H1 (cell line): ENCODE measurements at regions not wholly inside any gene's neighbourhood (a gene's known extent, or its start where the extent isn't known, plus 50 kb on each side); places are given as distances from the start of the nearest gene placed in this dataset.

ENCODE experiments used
- CTCF ChIA-PET: fragments of 300-600 bp; sonication (Branson Sonifier 250); formaldehyde crosslinking; loops from one replicate; lab custom pipeline; 2021; ENCODE audit not compliant: partially characterized antibody; lab: Charles Lee
- POLR2A ChIA-PET: fragments of 300-600 bp; sonication (Branson Sonifier 250); formaldehyde crosslinking; loops from one replicate; lab custom pipeline; 2021; ENCODE audit warnings: inconsistent platforms; ENCODE audit not compliant: partially characterized antibody; lab: Charles Lee
- DNase-seq, 2 experiments: peaks; one replicate each; pipeline versions ENCODE4 v3.0.0 to v3.0.0-alpha.2; 2010 to 2022; ENCODE audit warnings: low spot score in 2 of 2, low read depth in 1 of 2, mixed read lengths in 1 of 2
- FAIRE-seq: peaks from 2 replicates; lab custom pipeline; 2011; peaks lifted over from hg19 to GRCh38; lab: Jason Lieb, UNC
- H2AFZ ChIP-seq: 2 replicates; pipeline ENCODE4 v1.8.1; 2012; ENCODE audit warnings: low read length, inconsistent platforms
- H2AK5ac ChIP-seq: 2 replicates; pipeline ENCODE4 v1.6.1; 2013; ENCODE audit warnings: low read depth, low read length
- H2BK120ac ChIP-seq: replicated peaks from 2 replicates; pipeline ENCODE3; 2013; ENCODE audit warnings: low read depth, low read length, inconsistent platforms
- H2BK12ac ChIP-seq: 2 replicates; pipeline ENCODE4 v1.6.1; 2013; ENCODE audit warnings: low read depth, low read length
- H2BK15ac ChIP-seq: 2 replicates; pipeline ENCODE4 v1.6.1; 2013; ENCODE audit warnings: low read length
- H2BK20ac ChIP-seq: 2 replicates; pipeline ENCODE4 v1.6.1; 2013; ENCODE audit warnings: low read length
- H2BK5ac ChIP-seq: 2 replicates; pipeline ENCODE4 v1.6.1; 2013; ENCODE audit warnings: low read depth, low read length
- H3K14ac ChIP-seq: 2 replicates; pipeline ENCODE4 v1.6.1; 2013; ENCODE audit warnings: inconsistent platforms; ENCODE audit not compliant: insufficient read length
- H3K18ac ChIP-seq: 2 replicates; pipeline ENCODE4 v1.6.1; 2013; ENCODE audit warnings: low read length; ENCODE audit errors: extremely low read depth
- H3K23ac ChIP-seq: 2 replicates; pipeline ENCODE4 v1.6.1; 2013; ENCODE audit warnings: inconsistent platforms; ENCODE audit not compliant: insufficient read length
- H3K23me2 ChIP-seq: 2 replicates; pipeline ENCODE4 v1.6.1; 2013; ENCODE audit warnings: low read depth, low read length
- H3K27ac ChIP-seq: 2 replicates; pipeline ENCODE4 v1.6.1; 2011; ENCODE audit warnings: low read depth, low read length, inconsistent platforms
- H3K27me3 ChIP-seq, 4 experiments: replicated peaks in 1 of 4; 1 replicate in 1 of 4; 2 replicates in 3 of 4; pipeline versions ENCODE4 v1.6.1 to v1.8.1; 2011 to 2013; ENCODE audit warnings: low read length in 3 of 4, mild to moderate bottlenecking in 3 of 4, inconsistent platforms in 2 of 4, mixed read lengths in 2 of 4, moderate library complexity in 1 of 4; ENCODE audit not compliant: control insufficient read depth in 3 of 4, insufficient read depth in 3 of 4; ENCODE audit errors: extremely low read depth in 1 of 4
- H3K36me3 ChIP-seq, 4 experiments: 2 replicates each; pipeline versions ENCODE4 v1.6.1 to v1.8.1; 2011 to 2013; ENCODE audit warnings: mild to moderate bottlenecking in 4 of 4, low read length in 3 of 4, moderate library complexity in 2 of 4, control low read depth in 1 of 4, inconsistent platforms in 1 of 4; ENCODE audit not compliant: insufficient read depth in 4 of 4, control insufficient read depth in 2 of 4
- H3K4ac ChIP-seq: replicated peaks from 2 replicates; pipeline ENCODE3; 2013; ENCODE audit warnings: low read length, low read depth, mixed read lengths, inconsistent platforms; ENCODE audit not compliant: insufficient read length
- H3K4me1 ChIP-seq, 4 experiments: replicated peaks in 1 of 4; 1 replicate in 1 of 4; 2 replicates in 3 of 4; pipeline versions ENCODE4 v1.6.1 to v1.8.1; 2011 to 2013; ENCODE audit warnings: low read length in 3 of 4, inconsistent platforms in 2 of 4, mixed read lengths in 1 of 4; ENCODE audit not compliant: insufficient read depth in 4 of 4, control insufficient read depth in 3 of 4
- H3K4me2 ChIP-seq, 2 experiments: 2 replicates each; pipeline versions ENCODE4 v1.6.1 to v1.8.1; 2011 to 2013; ENCODE audit warnings: low read depth in 2 of 2, low read length in 2 of 2, control low read depth in 1 of 2, inconsistent platforms in 1 of 2, mild to moderate bottlenecking in 1 of 2; ENCODE audit not compliant: insufficient read depth in 1 of 2
- H3K4me3 ChIP-seq, 4 experiments: fragments of 200-600, 300-600 bp in 1 of 4; sonication (generic), shearing (Covaris generic), sonication (Bioruptor Twin) in 1 of 4; 2 replicates each; pipeline versions ENCODE4 v1.5.1 to v1.8.1; 2011 to 2016; ENCODE audit warnings: low read length in 4 of 4, low read depth in 3 of 4, control low read depth in 2 of 4, inconsistent platforms in 2 of 4, mild to moderate bottlenecking in 2 of 4, mixed read lengths in 1 of 4, moderate library complexity in 1 of 4; ENCODE audit not compliant: insufficient read depth in 2 of 4; ENCODE audit errors: extremely low read depth in 1 of 4
- H3K56ac ChIP-seq: replicated peaks from 2 replicates; pipeline ENCODE3; 2013; ENCODE audit warnings: low read depth, mild to moderate bottlenecking, mixed read lengths, low read length, inconsistent platforms; ENCODE audit not compliant: insufficient read length
- H3K79me1 ChIP-seq: 2 replicates; pipeline ENCODE4 v1.6.1; 2013; ENCODE audit warnings: low read depth, low read length, control low read depth
- H3K79me2 ChIP-seq, 2 experiments: 2 replicates each; pipeline versions ENCODE4 v1.6.1 to v1.8.1; 2012 to 2013; ENCODE audit warnings: low read length in 2 of 2, mild to moderate bottlenecking in 2 of 2, inconsistent platforms in 1 of 2; ENCODE audit not compliant: insufficient read depth in 2 of 2, control insufficient read depth in 1 of 2
- H3K9ac ChIP-seq, 4 experiments: replicated peaks in 1 of 4; 1 replicate in 1 of 4; 2 replicates in 3 of 4; pipeline versions ENCODE4 v1.6.1 to v1.8.1; 2011 to 2013; ENCODE audit warnings: low read depth in 3 of 4, low read length in 3 of 4, control low read depth in 2 of 4, mild to moderate bottlenecking in 2 of 4, moderate library complexity in 2 of 4, inconsistent platforms in 1 of 4; ENCODE audit errors: extremely low read depth in 1 of 4
- H3K9me3 ChIP-seq, 2 experiments: 2 replicates each; pipeline versions ENCODE4 v1.6.1 to v1.8.1; 2012 to 2013; ENCODE audit warnings: mild to moderate bottlenecking in 2 of 2, moderate library complexity in 2 of 2, control low read depth in 1 of 2, inconsistent platforms in 1 of 2, low read depth in 1 of 2, low read length in 1 of 2, mixed read lengths in 1 of 2; ENCODE audit not compliant: insufficient read depth in 2 of 2
- H4K20me1 ChIP-seq, 2 experiments: replicated peaks in 1 of 2; 2 replicates each; pipeline versions ENCODE3 to v1.8.1; 2011 to 2013; ENCODE audit warnings: inconsistent platforms in 2 of 2, low read length in 2 of 2, mild to moderate bottlenecking in 1 of 2; ENCODE audit not compliant: insufficient read depth in 2 of 2, control insufficient read depth in 1 of 2
- H4K5ac ChIP-seq: 2 replicates; pipeline ENCODE4 v1.6.1; 2013; ENCODE audit warnings: low read length, low read depth, mixed read lengths, inconsistent platforms; ENCODE audit not compliant: insufficient read length
- H4K8ac ChIP-seq: 2 replicates; pipeline ENCODE4 v1.8.0; 2013; ENCODE audit warnings: mild to moderate bottlenecking, moderate library complexity, low read length, inconsistent platforms; ENCODE audit not compliant: insufficient read depth; ENCODE audit errors: extremely low read depth
- H4K91ac ChIP-seq: replicated peaks from 2 replicates; pipeline ENCODE3; 2013; ENCODE audit warnings: low read length, mixed read lengths, inconsistent platforms; ENCODE audit not compliant: insufficient read length
- ASH2L ChIP-seq: fragments of 200-600, 300-600 bp; sonication (generic); IDR thresholded peaks from one replicate; pipeline ENCODE4 v1.7.1; 2017; ENCODE audit warnings: low read length
- CEBPB ChIP-seq: IDR thresholded peaks from 2 replicates; pipeline ENCODE4 v1.6.1; 2012; ENCODE audit warnings: low read depth, low read length
- FOSL1 ChIP-seq: IDR thresholded peaks from 2 replicates; pipeline ENCODE4 v1.6.1; 2011; ENCODE audit warnings: mild to moderate bottlenecking, low read depth, low read length, moderate library complexity; ENCODE audit not compliant: insufficient read depth
- JUN ChIP-seq: IDR thresholded peaks from 2 replicates; pipeline ENCODE4 v1.6.1; 2011; ENCODE audit warnings: low read depth, mild to moderate bottlenecking, improper control_type of control experiment, low read length
- NANOG ChIP-seq: IDR thresholded peaks from 2 replicates; pipeline ENCODE4 v1.6.1; 2011; ENCODE audit warnings: low read length, low read depth, mild to moderate bottlenecking, inconsistent platforms; ENCODE audit not compliant: insufficient read depth, poor library complexity, severe bottlenecking
- NRF1 ChIP-seq: IDR thresholded peaks from 2 replicates; pipeline ENCODE4 v1.6.1; 2011; ENCODE audit warnings: mild to moderate bottlenecking, low read depth, low read length, improper control_type of control experiment
- RAD21 ChIP-seq, 2 experiments: IDR thresholded peaks in 1 of 2; conservative IDR thresholded peaks in 1 of 2; 2 replicates each; pipeline ENCODE4 v1.6.1; 2011; ENCODE audit warnings: low read depth in 2 of 2, low read length in 2 of 2, improper control_type of control experiment in 1 of 2, inconsistent platforms in 1 of 2, mild to moderate bottlenecking in 1 of 2, moderate library complexity in 1 of 2
- SIX5 ChIP-seq: IDR thresholded peaks from 2 replicates; pipeline ENCODE4 v1.6.1; 2011; ENCODE audit warnings: mild to moderate bottlenecking, low read depth, low read length
- SP2 ChIP-seq: IDR thresholded peaks from 2 replicates; pipeline ENCODE4 v1.6.1; 2012; ENCODE audit warnings: mild to moderate bottlenecking, low read length, inconsistent platforms
- TAF1 ChIP-seq: IDR thresholded peaks from 2 replicates; pipeline ENCODE4 v1.6.1; 2011; ENCODE audit warnings: mild to moderate bottlenecking, low read depth, low read length
- TAF7 ChIP-seq: optimal IDR thresholded peaks from 2 replicates; pipeline ENCODE3; 2011; ENCODE audit warnings: low read depth, mild to moderate bottlenecking, inconsistent platforms, low read length, moderate library complexity, borderline replicate concordance
- TCF12 ChIP-seq: IDR thresholded peaks from 2 replicates; pipeline ENCODE4 v1.6.1; 2011; ENCODE audit warnings: low read depth, mild to moderate bottlenecking, low read length
- YY1 ChIP-seq: IDR thresholded peaks from 2 replicates; pipeline ENCODE4 v1.6.1; 2011; ENCODE audit warnings: low read depth, mild to moderate bottlenecking, low read length
- WGBS, 2 experiments: shearing (Covaris generic) in 1 of 2; methylation state at CpG; one replicate each; pipeline versions ENCODE4 v1.1.6 to v1.1.7; 2013 to 2015; ENCODE audit warnings: low lambda C conversion rate in 2 of 2, mixed read lengths in 2 of 2, inconsistent platforms in 1 of 2, low coverage in 1 of 2, missing lambda C conversion rate in 1 of 2; ENCODE audit not compliant: insufficient replicate concordance in 2 of 2, insufficient coverage in 1 of 2, insufficient read length in 1 of 2; ENCODE audit errors: extremely low coverage in 1 of 2, missing lambda C conversion rate in 1 of 2; 5-methylcytosine and 5-hydroxymethylcytosine counted together
- TF ChIP-seq, protein P1 (sequence below): IDR thresholded peaks from 2 replicates; pipeline ENCODE4 v1.6.1; 2012; ENCODE audit warnings: low read length, inconsistent platforms

DNA sequence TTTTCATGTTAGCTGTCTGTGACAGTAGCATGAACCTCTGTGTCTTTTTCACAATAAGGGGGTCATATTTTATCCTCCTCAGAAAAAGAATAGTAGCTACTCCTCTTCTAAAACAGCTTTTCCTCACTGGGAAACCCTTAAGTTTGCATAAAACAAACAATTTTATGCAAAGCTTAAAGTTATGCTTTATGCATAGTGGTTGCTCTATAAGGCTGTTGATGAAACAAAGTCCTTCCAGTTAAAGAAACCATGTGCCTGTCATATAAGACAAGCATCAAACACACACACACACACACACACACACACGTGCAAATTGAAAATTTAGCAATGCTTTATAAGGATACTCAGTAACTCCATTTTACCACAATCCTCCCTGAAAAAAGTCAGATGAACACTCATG is 107.0 kb downstream of the CHD1L start:
- no peak overlapping the region for H3K4me3 ChIP-seq
- no peak overlapping the region for H2BK12ac ChIP-seq
- no peak overlapping the region for H2AFZ ChIP-seq
- H3K36me3 ChIP-seq: no peaks in the 10 kb centered on the region
- H2AK5ac ChIP-seq: no peak overlapping the region
- H3K23me2 ChIP-seq: no peaks in the 10 kb centered on the region
- ChIA-PET POLR2A (interaction anchor here (1.8 kb wide), 1 partner anchor 250 kb away, joined by 3 read pairs; no protein-coding TSS in a partner anchor), CTCF (interaction anchor here (1.4 kb wide), 1 partner anchor 39 kb away, joined by 3 read pairs; no protein-coding TSS in a partner anchor)
- no peak overlapping the region for H3K4ac ChIP-seq
- H3K27me3 ChIP-seq: no peaks in the 10 kb centered on the region
- FAIRE-seq (no peak), DNase-seq (no peak)
- no peaks in the 10 kb centered on the region for H3K79me1 ChIP-seq
- no peak overlapping the region for H3K18ac ChIP-seq
- H3K4me2 ChIP-seq: no peak overlapping the region
- no peak overlapping the region for H3K27ac ChIP-seq
- H2BK5ac ChIP-seq: no peak overlapping the region
- H3K56ac ChIP-seq: no peak overlapping the region
- H4K5ac ChIP-seq: no peak overlapping the region
- no peaks in the 10 kb centered on the region for H3K79me2 ChIP-seq
- H4K8ac ChIP-seq: no peak overlapping the region
- H3K4me1 ChIP-seq: no peaks in the 10 kb centered on the region
- H4K20me1 ChIP-seq: no peaks in the 10 kb centered on the region
- H2BK20ac ChIP-seq: no peak overlapping the region
- H3K14ac ChIP-seq: no peak overlapping the region
- no peak overlapping the region for H3K9ac ChIP-seq
- H3K23ac ChIP-seq: no peak overlapping the region
- 81% methylated on average over 1 of the region's 1 CpG; no CpG with 5 or more reads in 1 of the 2 experiments for WGBS, 2 experiments
- H2BK120ac ChIP-seq: no peak overlapping the region
- H3K9me3 ChIP-seq: no peaks in the 10 kb centered on the region
- no peak overlapping the region for H4K91ac ChIP-seq
- H2BK15ac ChIP-seq: no peak overlapping the region
- no peak for TF ChIP-seq TAF1
- TF ChIP-seq CEBPB: no peak
- no peak for TF ChIP-seq NRF1
- TF ChIP-seq SP2: no peak
- no peak for TF ChIP-seq JUN
- no peak for TF ChIP-seq RAD21 (IDR thresholded peaks at IDR 0.05 in 1 of 2, conservative IDR thresholded peaks at IDR 0.05 in 1 of 2; ENCODE audit: low read depth in 2 of 2, low read length in 2 of 2)
- no peak for TF ChIP-seq YY1
- no peak for TF ChIP-seq TAF7
- no peak for TF ChIP-seq NANOG
- no peak for TF ChIP-seq TCF12
- no peak for TF ChIP-seq FOSL1
- TF ChIP-seq, protein P1, sequence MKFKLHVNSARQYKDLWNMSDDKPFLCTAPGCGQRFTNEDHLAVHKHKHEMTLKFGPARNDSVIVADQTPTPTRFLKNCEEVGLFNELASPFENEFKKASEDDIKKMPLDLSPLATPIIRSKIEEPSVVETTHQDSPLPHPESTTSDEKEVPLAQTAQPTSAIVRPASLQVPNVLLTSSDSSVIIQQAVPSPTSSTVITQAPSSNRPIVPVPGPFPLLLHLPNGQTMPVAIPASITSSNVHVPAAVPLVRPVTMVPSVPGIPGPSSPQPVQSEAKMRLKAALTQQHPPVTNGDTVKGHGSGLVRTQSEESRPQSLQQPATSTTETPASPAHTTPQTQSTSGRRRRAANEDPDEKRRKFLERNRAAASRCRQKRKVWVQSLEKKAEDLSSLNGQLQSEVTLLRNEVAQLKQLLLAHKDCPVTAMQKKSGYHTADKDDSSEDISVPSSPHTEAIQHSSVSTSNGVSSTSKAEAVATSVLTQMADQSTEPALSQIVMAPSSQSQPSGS: no peak
- TF ChIP-seq SIX5: no peak
- no peak for TF ChIP-seq ASH2L
